GM12878 (cell line): ENCODE measurements at regions not wholly inside any gene's neighbourhood (a gene's known extent, or its start where the extent isn't known, plus 50 kb on each side); places are given as distances from the start of the nearest gene placed in this dataset.

Source experiments
- ATAC-seq: fragments of 200-7000 bp; cut with Tn5 transposase; 3 replicates; pipeline ENCODE4 v1.9.1; 2020; ENCODE audit warnings: mild to moderate bottlenecking, moderate library complexity
- BruUV-seq: library from RNA; stranded (reverse); fragments of 400-500 nt; replicated peaks from 2 replicates; lab custom pipeline; 2021; lab: Mats Ljungman, UMichigan
- CTCF ChIA-PET: fragments of 300-600 bp; sonication (Branson Sonifier 250); formaldehyde crosslinking; extraction: SDS; loops from one replicate; lab custom pipeline; 2021; ENCODE audit warnings: inconsistent platforms; lab: Yijun Ruan, JAX
- POLR2A ChIA-PET: fragments of 350-600 bp; formaldehyde crosslinking; extraction: SDS; loops from one replicate; lab custom pipeline; 2021; ENCODE audit warnings: inconsistent platforms; lab: Charles Lee
- RAD21 ChIA-PET: fragments of 300-600 bp; sonication (Branson Sonifier 250); formaldehyde crosslinking; loops from one replicate; lab custom pipeline; 2023; ENCODE audit warnings: antibody characterized with exemption; ENCODE audit not compliant: unreplicated experiment; lab: Charles Lee
- SMC1A ChIA-PET: fragments of 300-600 bp; sonication (Branson Sonifier 250); formaldehyde crosslinking; loops from one replicate; lab custom pipeline; 2023; ENCODE audit not compliant: unreplicated experiment, uncharacterized antibody; lab: Charles Lee
- DNase-seq: peaks from one replicate; pipeline ENCODE4 v3.0.0-alpha.2; 2011; ENCODE audit warnings: low read depth, low spot score
- FAIRE-seq: peaks from 3 replicates; lab custom pipeline; 2011; peaks lifted over from hg19 to GRCh38; lab: Jason Lieb, UNC
- H2AFZ ChIP-seq: 2 replicates; pipeline ENCODE4 v1.6.0; 2011; ENCODE audit warnings: low read depth, low read length, control low read depth; ENCODE audit not compliant: control insufficient read depth
- H3K27ac ChIP-seq: 2 replicates; pipeline ENCODE4 v1.5.1; 2011; ENCODE audit warnings: control low read depth; ENCODE audit not compliant: control insufficient read depth, insufficient read depth
- H3K27me3 ChIP-seq, 2 experiments: replicated peaks in 1 of 2; 2 replicates each; pipeline versions ENCODE4 v1.6.0 to v1.6.1; 2011; ENCODE audit warnings: low read length in 1 of 2; ENCODE audit not compliant: control insufficient read depth in 2 of 2, insufficient read depth in 2 of 2
- H3K36me3 ChIP-seq, 2 experiments: 2 replicates each; pipeline ENCODE4 v1.5.1; 2011; ENCODE audit warnings: low read length in 1 of 2; ENCODE audit not compliant: control insufficient read depth in 2 of 2, insufficient read depth in 2 of 2
- H3K4me1 ChIP-seq: 2 replicates; pipeline ENCODE4 v1.6.1; 2011; ENCODE audit warnings: mild to moderate bottlenecking, low read length, moderate library complexity, mixed read lengths; ENCODE audit not compliant: control insufficient read depth, insufficient read depth
- H3K4me2 ChIP-seq: 2 replicates; pipeline ENCODE4 v1.6.0; 2011; ENCODE audit warnings: control low read depth; ENCODE audit not compliant: control insufficient read depth, insufficient read depth
- H3K4me3 ChIP-seq: fragments of 200-600 bp; sonication (generic); 2 replicates; pipeline ENCODE4 v1.5.1; 2016
- H3K79me2 ChIP-seq: 2 replicates; pipeline ENCODE4 v1.6.0; 2011; ENCODE audit warnings: low read length; ENCODE audit not compliant: control insufficient read depth, insufficient read depth
- H3K9ac ChIP-seq: 2 replicates; pipeline ENCODE4 v1.8.0; 2011; ENCODE audit warnings: low read length, control low read depth, mixed read lengths; ENCODE audit not compliant: control insufficient read depth, insufficient read depth
- H3K9me3 ChIP-seq: replicated peaks from 3 replicates; pipeline ENCODE4 v1.5.1; 2011; ENCODE audit warnings: mild to moderate bottlenecking, low read length; ENCODE audit not compliant: control insufficient read depth, insufficient read depth
- H4K20me1 ChIP-seq: 2 replicates; pipeline ENCODE4 v1.6.0; 2011; ENCODE audit not compliant: control insufficient read depth, insufficient read depth
- ATF2 ChIP-seq: IDR thresholded peaks from 2 replicates; pipeline ENCODE4 v1.6.1; 2012; ENCODE audit warnings: low read length, inconsistent platforms
- BCL3 ChIP-seq: IDR thresholded peaks from 2 replicates; pipeline ENCODE4 v1.6.1; 2011; ENCODE audit warnings: borderline replicate concordance, low read depth, mild to moderate bottlenecking, moderate library complexity, low read length; ENCODE audit not compliant: insufficient read depth, poor library complexity, severe bottlenecking
- BCLAF1 ChIP-seq: fragments of 450-650 bp; IDR thresholded peaks from 2 replicates; pipeline ENCODE4 v1.6.1; 2017; ENCODE audit warnings: antibody characterized with exemption, mild to moderate bottlenecking, moderate library complexity
- CHD2 ChIP-seq: IDR thresholded peaks from 2 replicates; pipeline ENCODE4 v1.6.1; 2011; ENCODE audit warnings: low read depth, low read length, improper control_type of control experiment, borderline replicate concordance
- RBBP5 ChIP-seq: fragments of 200-600 bp; sonication (generic); conservative IDR thresholded peaks from 2 replicates; pipeline ENCODE4 v1.6.1; 2016
- RELA ChIP-seq: fragments of 450-650 bp; IDR thresholded peaks from 2 replicates; pipeline ENCODE4 v1.8.0; 2014; ENCODE audit warnings: borderline replicate concordance; ENCODE audit not compliant: partially characterized antibody
- SMAD5 ChIP-seq: IDR thresholded peaks from 2 replicates; pipeline ENCODE4 v1.6.1; 2016; ENCODE audit warnings: antibody characterized with exemption, low read depth
- WGBS: methylation state at CpG from one replicate; pipeline ENCODE4 v1.1.6; 2016; ENCODE audit warnings: low lambda C conversion rate; ENCODE audit not compliant: insufficient replicate concordance, insufficient coverage; ENCODE audit errors: missing lambda C conversion rate; 5-methylcytosine and 5-hydroxymethylcytosine counted together
- in situ Hi-C: fragments of 300-500 bp; cut with MboI; formaldehyde crosslinking; loops from 9 replicates; pipeline ENCODE4 v1.14.3; 2018; ENCODE audit warnings: mixed read lengths
- intact Hi-C: fragments of 100-400 bp; cut with micrococcal nuclease; formaldehyde crosslinking; loops from one replicate; pipeline ENCODE4 v1.14.2; 2022; ENCODE audit not compliant: unreplicated experiment

GRCh38 chr12:65665817-65666216 lies 158.5 kb upstream of the HMGA2 start:
- no peak overlapping the region for H3K9ac ChIP-seq
- H3K79me2 ChIP-seq = no peaks in the 10 kb centered on the region
- FAIRE-seq = no peak
- no peaks in the 10 kb centered on the region for H3K9me3 ChIP-seq
- no TSS peak for BruUV-seq
- no peaks in the 10 kb centered on the region for H3K27me3 ChIP-seq
- intact Hi-C loops = no loop called here
- ATAC-seq = no peak
- no peak for DNase-seq
- H3K4me1 ChIP-seq = no peaks in the 10 kb centered on the region
- in situ Hi-C loops = no loop called here
- TF ChIP-seq RELA (no peak), SMAD5 (no peak), BCL3 (no peak), RBBP5 (no peak), ATF2 (no peak), BCLAF1 (no peak), CHD2 (no peak)
- no peaks in the 10 kb centered on the region for H3K36me3 ChIP-seq
- no peak overlapping the region for H3K27ac ChIP-seq
- ChIA-PET RAD21 (no interaction called here), CTCF (no interaction called here), SMC1A (no interaction called here), POLR2A (interaction anchor here (0.5 kb wide), 1 partner anchor 18 kb away, joined by 4 read pairs; no protein-coding TSS in a partner anchor)
- H3K4me2 ChIP-seq = no peak overlapping the region
- WGBS = 6% methylated on average over 2 of the region's 2 CpGs
- no peak overlapping the region for H2AFZ ChIP-seq
- H3K4me3 ChIP-seq = no peak overlapping the region
- no peaks in the 10 kb centered on the region for H4K20me1 ChIP-seq
